HG02852 (cell line): ENCODE measurements at regions not wholly inside any gene's neighbourhood (a gene's known extent, or its start where the extent isn't known, plus 50 kb on each side); places are given as distances from the start of the nearest gene placed in this dataset.
"Not testable (repeated sequence)": the region's sequence is repeated elsewhere in the genome, so short reads cannot be mapped to it uniquely, and the experiment has no call there.

Source experiments
- ATAC-seq: cut with Tn5 transposase; IDR thresholded peaks from one replicate; pipeline ENCODE4 v1.9.1; 2021; ENCODE audit warnings: mild to moderate bottlenecking, moderate library complexity; ENCODE audit not compliant: unreplicated experiment

DNA sequence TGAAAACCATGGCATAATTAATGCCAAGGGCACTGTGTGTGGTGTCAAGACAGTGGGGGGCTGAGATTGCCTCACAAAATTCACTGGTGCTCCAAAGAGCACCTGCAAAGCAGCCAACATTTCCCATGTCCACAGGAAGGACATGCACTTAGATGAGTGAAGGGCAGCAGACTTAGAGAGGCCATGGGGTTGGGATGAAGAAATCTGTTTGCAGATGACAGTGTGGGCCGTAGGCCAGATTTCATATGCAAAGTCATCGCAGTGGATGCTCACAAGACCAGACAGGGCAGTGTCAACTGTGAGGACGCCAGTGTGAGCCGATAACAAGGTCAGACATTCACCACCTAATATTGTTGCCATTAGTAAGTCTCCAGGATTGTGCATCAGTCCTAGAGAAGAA lies 773.4 kb downstream of the EFNB2 start:
- no peak for ATAC-seq

DNA sequence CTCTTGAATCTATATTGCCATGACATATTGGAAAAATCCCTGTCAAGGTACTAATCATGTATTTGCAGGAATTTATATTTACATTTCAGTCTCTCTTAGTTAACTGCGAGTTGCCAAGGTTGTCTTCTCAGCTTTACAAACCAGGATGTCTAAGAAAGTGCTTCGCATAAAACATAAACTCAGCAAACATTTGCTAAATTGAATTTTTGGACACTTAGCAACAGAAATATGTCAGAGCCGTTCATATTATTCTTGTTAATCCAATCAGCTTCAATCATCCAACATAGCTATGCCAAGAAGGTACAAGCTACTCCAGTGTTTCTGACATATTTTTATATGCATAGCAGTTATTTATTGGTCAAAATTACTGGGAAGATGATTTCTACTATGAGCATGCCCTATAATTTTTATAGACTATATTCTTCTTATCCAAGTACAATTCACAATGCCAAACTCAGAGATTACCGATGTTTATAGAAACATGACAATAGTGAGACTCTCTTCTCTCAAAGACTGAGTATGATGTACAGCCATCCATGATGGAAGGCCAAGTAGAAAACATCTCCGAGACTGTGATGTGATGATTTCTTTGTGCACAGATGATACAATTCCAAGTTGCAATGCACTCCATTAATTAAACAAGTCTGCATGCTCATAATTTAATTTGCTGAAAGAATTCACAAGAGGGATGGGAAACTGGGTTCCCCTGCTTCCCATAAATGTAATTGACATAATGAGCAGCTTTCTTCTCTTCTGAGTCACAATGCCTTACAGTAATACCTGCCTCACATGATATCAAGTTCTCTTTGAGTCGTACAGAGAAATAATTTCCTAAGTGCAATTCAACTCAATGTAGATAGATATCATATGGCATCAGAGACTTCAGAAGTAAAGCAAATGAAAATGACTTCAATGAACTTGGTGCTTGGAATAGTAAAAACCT lies 776.3 kb downstream of the EFNB2 start:
- no peak for ATAC-seq

DNA sequence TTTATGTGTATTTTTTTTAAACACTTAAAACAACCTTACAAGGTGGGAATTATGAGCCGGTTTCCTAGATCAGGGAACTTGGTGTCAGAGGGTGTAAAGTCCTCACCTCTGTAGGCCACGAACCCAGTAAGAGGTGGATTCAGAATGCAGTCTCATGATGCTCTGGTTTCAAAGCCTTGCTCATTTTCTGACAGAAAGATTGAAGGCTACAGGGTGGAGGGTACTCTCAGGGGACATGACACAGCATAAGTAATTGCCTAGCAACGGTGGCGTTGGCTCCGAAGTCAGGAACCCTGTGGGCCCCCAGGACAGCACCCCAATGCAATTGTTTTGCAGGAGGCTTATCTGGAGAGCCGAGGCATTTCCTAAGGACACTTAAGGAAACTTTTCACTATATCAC lies 794.7 kb downstream of the EFNB2 start:
- no peak for ATAC-seq

DNA sequence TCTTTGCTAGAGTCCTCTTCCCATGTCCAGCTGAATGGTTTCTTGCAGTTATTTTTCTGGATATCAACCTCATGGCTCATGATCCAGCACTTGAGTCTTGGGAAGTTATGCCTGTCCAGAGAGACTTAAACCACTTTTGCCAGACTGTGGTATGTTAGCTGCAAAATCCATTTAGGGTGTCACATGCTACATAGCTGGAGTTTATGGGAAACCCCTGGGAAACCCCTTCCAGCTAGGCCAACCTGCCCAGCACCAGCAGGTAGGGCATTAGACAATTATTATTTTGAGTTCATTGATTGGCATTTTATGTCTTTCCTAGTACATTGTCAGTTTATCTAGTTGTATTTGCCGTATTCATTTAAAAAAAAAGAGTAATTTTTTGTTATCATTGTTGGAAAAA lies 797.8 kb downstream of the EFNB2 start:
- no peak for ATAC-seq

DNA sequence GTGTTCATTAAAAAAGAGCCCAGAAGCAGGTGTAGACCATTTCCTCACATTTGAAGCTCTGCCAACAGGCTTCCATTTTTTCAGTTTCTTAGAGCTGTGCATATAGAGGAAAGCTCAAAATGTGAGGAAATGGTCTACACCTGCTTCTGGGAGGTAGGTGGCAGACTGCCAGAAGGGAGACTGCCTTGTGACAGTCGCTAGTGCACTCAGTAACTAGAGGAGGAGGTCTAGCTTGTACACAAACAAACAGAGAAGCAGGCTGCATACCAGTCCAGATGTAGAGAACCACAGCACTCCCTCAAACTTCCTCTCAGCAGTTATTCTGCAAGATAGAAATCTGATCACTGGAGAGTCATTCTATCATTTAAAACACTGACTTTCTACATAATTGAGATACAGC lies 800.2 kb downstream of the EFNB2 start:
- no peak for ATAC-seq

DNA sequence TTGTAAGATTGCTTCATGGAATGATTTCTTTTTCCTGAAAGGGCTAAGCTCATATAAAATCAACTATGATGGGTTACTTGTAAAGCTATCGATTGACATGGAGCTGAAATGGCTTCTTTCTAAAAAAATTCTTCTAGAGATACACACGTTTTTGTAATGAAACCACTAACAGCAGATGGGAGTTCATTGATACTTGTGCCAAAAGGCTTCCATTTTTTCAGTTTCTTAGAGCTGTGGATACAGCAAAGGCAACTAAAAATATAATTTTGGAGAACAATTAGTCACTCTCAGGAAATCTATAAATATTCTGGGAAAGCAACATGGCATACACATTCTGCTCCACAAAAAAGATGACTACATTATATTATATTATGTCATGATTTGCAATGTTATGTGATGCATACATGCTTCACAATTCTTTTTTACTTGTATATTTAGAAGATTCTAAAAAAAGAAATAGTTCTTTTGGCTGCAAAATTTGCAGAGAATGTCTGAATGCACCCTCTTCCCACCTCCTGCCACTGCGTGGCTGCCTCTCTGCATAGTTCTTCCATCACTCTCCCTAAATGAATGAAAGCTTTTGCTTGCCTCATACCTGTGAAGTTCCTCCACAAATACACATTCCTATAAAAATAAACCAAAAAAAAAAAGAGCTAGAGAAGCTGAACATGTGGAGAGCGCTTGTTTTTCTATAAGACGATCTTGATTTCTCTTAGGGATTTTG lies 802.5 kb downstream of the EFNB2 start:
- ATAC-seq, result no peak

DNA sequence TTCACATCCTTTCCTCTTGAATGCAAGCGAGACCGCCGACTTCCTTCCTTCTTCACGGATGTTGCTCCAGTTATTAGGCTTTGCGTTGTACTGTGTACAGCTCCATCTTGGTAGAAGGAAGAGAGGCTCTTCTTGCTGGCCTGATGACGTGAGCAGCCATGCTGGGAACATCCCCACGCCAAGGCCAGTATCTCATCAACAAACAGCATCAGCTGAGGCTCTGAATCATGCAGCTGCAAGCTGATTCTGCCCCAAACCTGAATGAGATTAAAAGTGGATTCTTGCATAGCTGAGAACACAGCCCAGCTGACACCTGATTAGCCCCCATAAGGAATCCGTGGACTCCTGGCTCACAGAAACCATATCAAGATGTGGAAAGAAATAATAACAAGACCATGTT lies 809.6 kb downstream of the EFNB2 start:
- ATAC-seq, result no peak

DNA sequence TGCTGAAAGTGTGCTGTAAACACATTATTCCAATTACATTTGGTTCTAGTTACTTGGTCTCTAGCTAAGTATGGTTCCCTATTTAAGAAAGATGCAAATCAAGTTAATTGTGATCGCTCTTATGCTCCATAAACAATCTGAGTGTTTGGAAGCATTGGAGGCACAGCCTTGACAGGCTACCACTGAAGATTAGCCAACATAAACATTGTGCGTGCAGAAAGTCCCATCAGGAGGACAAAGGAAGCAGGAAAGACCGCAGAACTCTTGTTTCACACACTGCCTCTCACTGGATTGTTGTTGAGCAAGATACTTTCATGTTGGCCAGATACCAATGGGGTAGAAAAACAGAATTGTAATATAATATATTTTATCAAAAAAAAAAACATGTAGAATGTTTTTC lies 814.4 kb downstream of the EFNB2 start:
- no peak for ATAC-seq

DNA sequence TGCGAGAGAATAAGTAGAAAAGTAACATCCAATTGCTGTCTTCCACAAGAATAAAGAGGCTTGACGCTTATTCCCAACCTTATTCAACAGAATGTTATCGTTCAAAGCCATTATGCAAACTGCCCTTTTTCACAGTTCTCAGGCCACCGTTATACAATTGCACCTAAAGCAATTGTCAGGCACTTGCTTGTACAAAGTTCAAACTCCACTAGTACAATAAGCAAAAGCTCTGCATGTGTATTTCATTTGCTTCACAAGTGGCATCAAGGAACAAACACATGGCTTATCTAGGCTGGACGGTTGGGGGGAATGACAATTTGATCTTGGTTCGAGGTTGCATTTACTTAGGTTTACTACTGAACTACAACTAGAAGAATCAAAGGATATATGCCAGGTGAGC lies 815.6 kb downstream of the EFNB2 start:
- ATAC-seq, result no peak

DNA sequence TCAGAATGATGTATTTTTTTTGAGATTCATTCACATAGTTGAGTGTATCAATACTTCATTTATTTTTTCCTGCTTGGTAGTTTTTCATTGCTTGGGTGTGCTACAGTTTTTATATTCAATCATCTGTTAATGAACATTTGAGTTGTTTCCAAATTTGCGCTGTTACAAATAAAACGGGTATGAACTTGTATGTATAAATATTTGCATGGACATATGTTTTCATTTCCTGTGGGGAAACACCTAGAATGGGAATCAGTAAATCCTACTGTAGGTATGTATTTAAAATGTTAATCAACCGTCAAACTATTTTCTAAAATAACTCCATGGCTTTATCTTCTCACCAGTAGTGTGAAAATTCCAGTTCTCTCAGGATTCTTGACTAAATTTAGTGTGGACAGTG lies 826.3 kb downstream of the EFNB2 start:
- ATAC-seq, result no peak

DNA sequence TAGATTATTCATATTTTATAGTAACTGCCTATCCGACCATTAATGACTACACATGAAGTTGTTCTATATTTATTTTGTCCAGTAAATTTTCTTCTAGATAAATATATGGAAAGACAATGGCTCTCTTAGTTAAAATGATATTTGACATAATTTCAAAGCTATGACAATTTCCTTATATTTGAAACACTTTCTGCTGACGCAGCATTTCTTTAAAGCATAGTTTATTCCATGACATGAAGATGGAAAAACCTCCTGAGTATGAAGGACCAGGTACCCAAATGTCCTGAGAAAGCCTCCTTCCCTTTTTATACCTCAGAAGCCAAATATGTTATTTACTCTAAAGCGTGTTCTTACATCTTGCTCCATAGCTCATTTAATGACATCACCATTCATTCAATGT lies 831.6 kb downstream of the EFNB2 start:
- ATAC-seq, result no peak

DNA sequence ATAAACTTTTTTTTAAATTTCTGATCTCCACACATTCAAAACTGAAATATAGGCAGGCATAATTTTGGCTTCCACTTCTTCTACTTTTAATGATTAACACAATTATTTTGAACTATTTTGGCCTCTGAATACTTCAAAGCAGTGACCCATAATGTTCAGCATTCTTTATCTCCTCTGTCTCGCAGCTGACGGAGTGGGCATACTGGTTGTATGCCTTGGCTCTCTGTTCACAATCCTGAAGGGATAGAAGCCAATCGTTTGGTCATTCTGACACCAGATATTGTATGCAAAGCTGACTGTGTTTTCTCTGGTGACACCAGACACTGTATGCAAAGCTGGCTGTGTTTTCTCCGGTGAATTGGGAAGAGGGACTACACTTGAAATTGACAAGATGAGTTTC lies 833.0 kb downstream of the EFNB2 start:
- ATAC-seq, result no peak

DNA sequence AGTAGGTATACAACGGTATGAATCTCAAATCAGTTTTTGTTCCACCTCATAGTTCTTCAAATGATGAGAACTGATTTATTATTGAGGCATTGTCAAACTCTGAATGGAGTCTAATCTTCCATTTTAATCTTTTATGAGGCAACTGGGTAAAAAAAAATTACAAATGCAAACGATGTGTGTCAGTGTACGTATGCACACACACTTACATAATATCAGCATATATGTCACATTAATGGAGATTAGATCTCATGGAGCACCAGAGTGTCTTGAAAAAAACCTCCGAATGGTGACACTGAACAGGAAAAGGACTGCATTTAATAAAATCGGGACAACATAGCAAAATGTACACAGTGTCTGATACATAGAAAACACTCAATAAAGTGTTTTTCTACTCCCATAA lies 842.7 kb downstream of the EFNB2 start:
- no peak for ATAC-seq

DNA sequence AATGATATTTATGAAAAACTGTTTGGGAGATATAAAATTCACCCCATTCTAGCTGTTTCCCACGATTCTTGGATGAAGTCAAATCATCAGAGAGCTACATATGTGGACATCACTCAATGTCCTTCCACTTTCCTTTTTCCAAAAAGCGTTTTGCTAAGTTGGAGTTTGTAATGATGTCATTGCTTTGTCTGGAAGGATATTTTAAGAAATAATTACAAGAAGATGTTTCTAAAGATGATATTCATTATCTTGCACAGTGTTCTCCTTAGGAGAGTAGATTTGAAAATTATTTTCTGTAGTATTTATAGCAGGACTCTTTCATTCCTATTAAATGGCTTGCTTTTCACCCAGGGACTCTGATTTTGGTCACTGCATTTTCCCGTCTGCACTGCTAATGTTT lies 851.2 kb downstream of the EFNB2 start:
- no peak for ATAC-seq

DNA sequence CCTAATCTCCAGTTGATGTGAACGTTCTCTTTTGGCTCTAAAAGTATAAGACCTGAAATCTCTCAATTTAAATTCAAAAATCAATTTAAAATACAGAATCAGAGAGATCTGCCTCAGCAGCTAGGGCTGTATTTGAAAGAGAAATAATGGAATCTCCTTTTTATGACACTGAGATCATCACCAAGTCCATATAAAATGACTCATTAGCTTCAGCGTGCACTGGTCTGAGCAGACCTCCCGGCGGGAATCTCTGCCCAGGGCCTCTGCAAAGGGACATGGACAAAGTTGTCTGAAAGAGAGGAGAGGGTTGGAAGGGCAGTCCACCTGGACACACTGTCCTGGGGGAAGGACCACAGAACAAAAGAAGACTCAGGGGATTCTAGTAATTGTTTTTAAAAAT lies 855.6 kb downstream of the EFNB2 start:
- ATAC-seq, result no peak

DNA sequence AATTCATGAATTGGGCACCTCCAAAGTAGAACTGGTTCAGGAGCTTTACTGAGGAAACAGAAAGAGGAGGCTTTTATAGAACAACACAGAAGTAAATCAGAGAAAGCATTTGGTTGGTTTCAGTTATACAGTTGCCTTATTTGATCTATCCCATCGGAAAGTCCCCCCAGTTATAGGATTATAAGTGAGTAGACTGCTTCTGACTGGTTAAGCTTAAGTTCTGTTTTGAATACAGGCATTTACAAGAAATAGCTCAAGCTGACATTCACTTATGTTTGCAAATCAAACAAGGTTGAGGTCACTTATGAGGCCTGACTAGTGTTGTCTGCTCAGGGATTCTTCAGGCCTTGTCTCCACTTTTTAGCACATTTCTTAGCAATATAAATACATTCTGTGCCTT lies 857.4 kb downstream of the EFNB2 start:
- ATAC-seq, result peak; percentile 52

DNA sequence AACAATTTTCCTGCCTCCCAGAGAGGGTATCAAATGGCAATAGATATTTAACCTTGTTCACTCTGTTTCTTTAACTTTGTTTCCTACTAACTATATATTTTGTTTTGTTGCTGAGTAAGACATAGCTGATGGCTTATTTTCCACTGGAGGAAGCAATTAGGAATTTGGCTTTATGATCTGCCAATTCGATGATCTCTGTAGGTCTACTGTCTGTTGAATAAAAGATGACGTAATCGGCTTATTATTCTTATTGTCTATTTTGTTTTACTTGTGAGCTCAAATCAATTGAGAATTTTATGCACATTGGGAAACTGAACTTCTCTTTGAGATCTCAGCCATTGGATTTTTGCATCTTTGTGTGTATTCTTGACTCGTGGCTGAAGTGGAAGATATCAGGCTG lies 862.6 kb downstream of the EFNB2 start:
- no peak for ATAC-seq

DNA sequence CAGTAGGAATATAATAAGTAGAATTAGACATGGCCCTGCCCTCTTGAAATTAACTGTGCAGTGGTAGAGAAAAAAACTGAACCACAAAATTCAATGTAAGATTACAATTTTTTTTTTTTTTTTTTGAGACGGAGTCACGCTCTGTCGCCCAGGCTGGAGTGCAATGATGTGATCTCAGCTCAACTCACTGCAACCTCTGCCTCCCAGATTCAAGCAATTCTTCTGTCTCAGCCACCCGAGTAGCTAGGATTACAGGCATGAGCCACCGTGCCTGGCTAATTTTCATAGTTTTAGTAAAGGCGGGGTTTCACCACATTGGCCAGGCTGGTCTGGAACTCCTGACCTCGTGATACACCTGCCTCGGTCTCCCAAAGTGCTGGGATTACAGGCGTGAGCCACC lies 864.3 kb downstream of the EFNB2 start:
- not testable (repeated sequence) for ATAC-seq

DNA sequence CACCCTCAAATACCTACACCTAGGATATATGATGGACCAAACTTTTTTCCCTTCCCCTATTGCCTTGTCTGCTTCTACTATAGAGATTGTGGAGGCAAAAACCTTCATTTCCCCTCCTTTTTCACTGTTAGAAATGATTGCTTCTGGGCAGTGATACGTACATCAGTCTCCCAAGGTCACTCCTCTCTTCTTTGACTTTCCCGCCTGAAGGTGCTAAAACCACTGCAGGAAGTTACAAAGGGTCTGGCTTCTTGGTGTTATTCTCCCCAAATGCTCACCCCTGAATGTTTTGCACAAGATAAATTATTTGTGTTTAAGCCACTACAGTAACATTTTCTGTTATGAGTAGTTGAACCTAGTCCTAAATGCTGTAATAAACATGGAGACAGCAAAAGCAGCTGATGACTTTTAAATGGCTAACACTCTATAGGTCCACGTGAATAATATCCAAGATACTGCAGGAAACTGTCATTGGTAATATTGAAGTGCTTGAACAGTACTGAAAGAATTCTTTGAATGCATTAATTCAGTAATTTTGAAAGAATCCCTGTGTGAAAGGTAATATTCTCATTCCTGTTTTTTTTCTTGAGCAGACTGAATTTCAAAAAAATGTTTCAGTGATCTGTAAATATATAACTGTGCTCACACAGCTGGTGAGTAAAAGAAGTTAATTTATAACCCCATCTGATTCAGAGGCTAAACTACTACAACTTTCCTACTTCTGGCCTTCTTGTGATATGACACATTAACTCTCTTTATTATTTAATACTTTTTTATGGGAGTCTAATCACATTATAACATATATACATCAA lies 865.1 kb downstream of the EFNB2 start:
- no peak for ATAC-seq

DNA sequence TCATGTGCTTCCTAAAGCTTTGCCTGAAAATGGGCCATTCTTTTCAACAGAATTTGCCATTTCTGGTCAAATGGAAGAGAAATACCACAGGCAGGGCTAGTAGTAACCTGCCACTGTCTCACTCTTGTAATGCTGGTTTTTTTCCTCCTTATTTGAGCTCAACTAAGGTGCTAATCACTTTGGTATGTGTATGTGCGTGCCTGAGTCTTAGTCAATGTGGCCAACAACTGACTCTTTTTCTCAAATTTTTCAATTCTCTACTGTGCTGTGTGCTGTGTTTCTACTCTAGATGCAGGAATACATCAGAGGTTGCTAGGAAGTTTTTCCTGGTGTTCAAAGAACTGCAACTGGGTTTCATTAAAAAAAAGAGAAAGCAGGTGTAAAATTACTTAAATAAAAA lies 870.2 kb downstream of the EFNB2 start:
- no peak for ATAC-seq

DNA sequence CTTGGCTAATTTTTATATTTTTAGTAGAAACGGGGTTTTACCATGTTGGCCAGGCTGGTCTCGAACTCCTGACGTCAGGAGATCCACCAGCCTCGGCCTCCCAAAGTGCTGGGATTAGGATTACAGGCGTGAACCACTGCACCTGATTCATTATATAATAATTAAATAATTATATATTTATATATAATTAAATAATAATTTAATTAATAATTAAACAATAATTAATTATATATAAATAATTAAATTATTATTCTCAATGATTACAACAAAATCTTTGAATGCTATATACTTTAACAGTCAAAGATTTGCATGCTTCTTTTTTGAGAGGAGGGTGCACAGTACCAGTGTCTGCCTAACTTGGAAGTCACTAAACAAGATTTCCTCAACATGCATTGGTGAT lies 872.3 kb downstream of the EFNB2 start:
- ATAC-seq, result no peak

DNA sequence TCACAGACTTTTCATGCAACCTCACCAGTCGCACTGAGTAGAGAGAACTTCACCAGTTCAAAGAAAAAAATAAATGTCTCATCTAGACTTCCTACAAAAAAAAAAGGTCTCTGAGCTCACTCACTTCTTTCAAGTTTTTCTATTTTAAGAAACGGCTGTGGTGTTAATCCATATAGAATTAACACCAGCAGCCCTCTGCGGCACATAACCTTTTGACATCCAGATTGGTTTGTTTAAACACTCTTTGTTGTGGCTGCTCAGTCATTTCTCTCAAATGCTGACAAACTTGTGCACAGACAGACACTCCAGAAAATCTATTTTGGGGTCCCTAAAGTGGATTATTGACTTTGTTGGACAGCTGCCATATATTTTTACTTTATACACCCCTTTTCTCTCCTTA lies 874.9 kb downstream of the EFNB2 start:
- ATAC-seq, result no peak
